ENCODE measurements at regions not wholly inside any gene's neighbourhood (a gene's known extent, or its start where the extent isn't known, plus 50 kb on each side); places are given as distances from the start of the nearest gene placed in this dataset.
"Not testable (repeated sequence)": the region's sequence is repeated elsewhere in the genome, so short reads cannot be mapped to it uniquely, and the experiment has no call there.

DNA sequence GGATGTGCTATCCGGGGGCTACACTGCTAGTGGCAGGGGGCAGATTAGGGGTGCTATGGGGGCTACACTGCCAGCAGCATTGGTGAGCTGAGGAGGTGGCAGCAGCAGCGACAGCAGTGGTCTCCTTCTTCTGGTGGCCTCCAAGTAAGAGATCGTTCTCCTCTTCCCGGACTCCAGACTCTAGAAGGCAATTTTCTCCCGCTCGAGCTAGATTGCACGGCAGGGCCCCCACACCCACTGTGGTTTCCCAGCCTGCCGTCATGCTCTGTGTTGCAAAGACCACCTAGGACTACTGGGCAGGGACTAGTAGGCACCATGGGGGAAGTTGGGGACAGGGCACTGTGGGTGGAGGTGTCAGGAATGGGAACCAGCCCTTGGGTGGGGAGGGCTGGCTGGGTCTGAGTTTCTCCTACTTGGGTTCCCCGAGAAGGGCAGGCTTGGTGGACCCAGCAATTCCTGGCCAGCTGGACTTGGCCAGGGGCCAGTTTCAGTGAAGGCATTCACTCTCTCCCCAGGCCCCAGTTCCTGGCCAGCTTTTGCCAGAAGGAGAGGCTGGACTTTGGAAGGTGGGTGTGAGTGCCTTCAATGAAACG lies 203.4 kb upstream of the WSB1 start:
- not testable (repeated sequence) for DNase-seq (ENCODE audit: low read depth in 2 of 3, low spot score in 1 of 3)

- no peak for DNase-seq (ENCODE audit: low read depth in 2 of 3, low spot score in 1 of 3)
These were observed 202.8 kb upstream of the WSB1 start for GRCh38 chr17:27091043-27091497.

DNA sequence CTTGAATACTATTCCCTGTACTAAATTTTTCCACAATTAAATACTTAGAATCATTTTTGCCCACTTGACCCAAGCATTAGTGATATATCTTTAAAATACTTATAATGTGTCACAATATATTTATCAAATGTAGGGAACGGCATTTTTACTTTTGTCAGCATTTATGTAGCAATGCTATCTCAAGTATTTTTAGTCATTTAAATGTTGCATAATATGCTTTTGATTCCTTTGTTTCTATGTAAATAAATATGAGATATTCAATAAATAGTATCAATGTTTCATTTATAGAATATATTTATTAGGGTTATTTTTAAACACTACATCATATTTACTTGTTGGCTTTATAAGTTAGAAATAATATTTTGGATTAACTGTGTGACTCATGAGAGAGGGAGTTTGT lies 199.7 kb upstream of the WSB1 start:
- not testable (repeated sequence) for DNase-seq (ENCODE audit: low read depth in 2 of 3, low spot score in 1 of 3)

DNA sequence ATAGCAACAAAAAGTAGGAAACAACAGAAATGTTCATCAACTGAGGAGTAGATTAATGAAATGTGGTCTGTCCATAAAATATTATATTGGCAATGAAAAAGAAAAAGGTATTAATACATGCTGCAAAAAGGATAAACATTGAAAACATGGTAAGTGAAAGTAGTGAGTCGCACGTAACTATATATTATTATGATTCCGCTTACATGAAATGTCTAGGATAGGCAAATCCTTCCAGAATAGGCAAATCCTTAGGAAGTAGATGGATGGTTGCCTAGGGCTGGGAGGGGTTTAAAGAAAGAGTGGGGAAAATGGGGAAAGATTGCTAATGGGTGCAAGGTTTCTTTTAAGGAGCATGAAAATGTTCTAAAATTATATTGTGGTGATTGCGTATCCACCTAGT lies 198.1 kb upstream of the WSB1 start:
- DNase-seq (ENCODE audit: low read depth in 2 of 3, low spot score in 1 of 3), result not testable (repeated sequence)

- not testable (repeated sequence) for DNase-seq (ENCODE audit: low read depth in 2 of 3, low spot score in 1 of 3)
These were observed 194.6 kb upstream of the WSB1 start for GRCh38 chr17:27099266-27099665.

- not testable (repeated sequence) for DNase-seq (ENCODE audit: low read depth in 2 of 3, low spot score in 1 of 3)
These were observed 189.2 kb upstream of the WSB1 start for GRCh38 chr17:27104605-27105221.

GRCh38 chr17:27105636-27106035 lies 188.3 kb upstream of the WSB1 start:
- no peak for DNase-seq (ENCODE audit: low read depth in 2 of 3, low spot score in 1 of 3)

- DNase-seq (ENCODE audit: low read depth in 2 of 3, low spot score in 1 of 3), result no peak
These were observed 187.4 kb upstream of the WSB1 start for GRCh38 chr17:27106347-27106981.

DNA sequence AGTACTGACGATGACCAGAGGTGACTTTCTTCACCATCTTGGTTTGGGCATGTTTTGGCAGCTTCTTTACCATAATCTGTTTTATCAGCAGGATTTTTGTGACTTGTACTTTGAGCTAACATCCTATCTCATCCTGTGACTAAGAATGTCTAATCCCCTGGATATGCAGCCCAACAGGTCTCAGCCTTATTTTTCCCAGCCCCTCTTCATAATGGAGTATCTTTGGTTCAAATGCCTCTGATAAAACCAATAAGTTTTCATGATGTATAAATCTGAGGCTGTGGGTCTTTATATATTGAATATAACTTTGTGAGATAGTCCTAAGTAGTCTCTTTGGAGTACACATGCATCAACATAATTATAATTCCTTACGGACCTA lies 186.9 kb upstream of the WSB1 start:
- DNase-seq (ENCODE audit: low read depth in 2 of 3, low spot score in 1 of 3), result no peak

GRCh38 chr17:27107386-27108328 lies 186.3 kb upstream of the WSB1 start:
- not testable (repeated sequence) for DNase-seq (ENCODE audit: low read depth in 2 of 3, low spot score in 1 of 3)

GRCh38 chr17:27109346-27109745 lies 184.6 kb upstream of the WSB1 start:
- no peak for DNase-seq (ENCODE audit: low read depth in 2 of 3, low spot score in 1 of 3)

GRCh38 chr17:27153005-27153404 lies 140.9 kb upstream of the WSB1 start:
- no peak for DNase-seq (ENCODE audit: low read depth in 2 of 3, low spot score in 1 of 3)

GRCh38 chr17:27155866-27156265 lies 138.0 kb upstream of the WSB1 start:
- no peak for DNase-seq (ENCODE audit: low read depth in 2 of 3, low spot score in 1 of 3)

DNA sequence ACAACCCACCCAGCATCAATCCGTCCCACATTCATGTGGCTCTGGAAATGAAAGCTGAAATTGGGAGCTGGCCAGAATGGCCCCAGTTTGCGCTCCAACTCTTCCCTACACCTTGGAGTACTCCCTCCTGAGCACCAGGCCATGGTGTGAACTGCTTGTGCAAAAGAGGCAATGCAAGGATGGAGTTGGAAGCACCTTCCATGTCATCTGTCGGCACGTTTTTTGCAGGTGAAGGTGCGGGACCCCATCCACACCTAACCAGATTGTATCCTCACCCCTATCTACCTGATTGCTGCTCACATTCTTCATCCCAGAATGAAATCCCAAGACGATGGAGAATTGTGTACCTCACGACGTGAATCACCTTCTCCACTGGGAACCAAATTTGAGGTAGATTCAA lies 136.6 kb upstream of the WSB1 start:
- no peak for DNase-seq (ENCODE audit: low read depth in 2 of 3, low spot score in 1 of 3)

DNA sequence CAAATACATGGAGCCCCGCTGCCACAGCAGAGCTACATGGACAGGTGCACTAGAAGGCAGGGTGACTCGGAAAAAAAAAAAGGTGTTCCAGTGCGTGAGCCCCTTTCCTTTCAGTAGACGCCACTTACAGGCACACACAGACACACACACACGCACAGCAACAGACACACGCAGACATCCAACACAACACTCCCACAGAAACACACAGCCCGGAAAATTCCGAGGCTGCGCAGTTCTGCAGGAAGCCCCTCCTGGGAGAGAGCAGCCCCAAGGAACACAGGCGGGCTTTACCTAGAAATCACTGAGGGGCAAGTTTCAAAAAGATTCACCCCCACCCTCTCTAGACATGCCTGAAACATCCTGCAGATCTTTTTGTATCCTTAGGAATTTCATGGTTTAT lies 136.0 kb upstream of the WSB1 start:
- no peak for DNase-seq (ENCODE audit: low read depth in 2 of 3, low spot score in 1 of 3)

DNA sequence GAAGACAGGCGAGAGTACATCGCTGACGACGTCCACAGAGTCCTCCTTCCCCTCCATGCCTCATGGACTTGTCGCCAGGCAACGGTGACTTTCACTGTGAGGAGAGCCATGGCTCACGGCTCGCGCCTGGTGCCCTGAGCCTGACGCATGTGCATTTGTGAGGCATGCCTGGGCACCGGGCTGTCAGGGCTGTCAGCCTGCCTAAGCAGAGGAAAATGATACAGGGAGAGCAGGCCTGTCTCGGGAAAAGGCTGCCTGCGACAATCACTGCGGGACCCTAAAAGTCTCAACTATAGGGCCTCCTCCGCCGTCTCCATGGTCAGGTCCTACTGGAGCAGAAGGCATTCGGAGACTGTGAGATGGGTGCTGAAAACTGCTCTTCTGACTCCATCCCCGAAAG lies 135.5 kb upstream of the WSB1 start:
- DNase-seq (ENCODE audit: low read depth in 2 of 3, low spot score in 1 of 3), result no peak

- no peak for DNase-seq (ENCODE audit: low read depth in 2 of 3, low spot score in 1 of 3)
These were observed 113.6 kb upstream of the WSB1 start for GRCh38 chr17:27180322-27180721.

DNA sequence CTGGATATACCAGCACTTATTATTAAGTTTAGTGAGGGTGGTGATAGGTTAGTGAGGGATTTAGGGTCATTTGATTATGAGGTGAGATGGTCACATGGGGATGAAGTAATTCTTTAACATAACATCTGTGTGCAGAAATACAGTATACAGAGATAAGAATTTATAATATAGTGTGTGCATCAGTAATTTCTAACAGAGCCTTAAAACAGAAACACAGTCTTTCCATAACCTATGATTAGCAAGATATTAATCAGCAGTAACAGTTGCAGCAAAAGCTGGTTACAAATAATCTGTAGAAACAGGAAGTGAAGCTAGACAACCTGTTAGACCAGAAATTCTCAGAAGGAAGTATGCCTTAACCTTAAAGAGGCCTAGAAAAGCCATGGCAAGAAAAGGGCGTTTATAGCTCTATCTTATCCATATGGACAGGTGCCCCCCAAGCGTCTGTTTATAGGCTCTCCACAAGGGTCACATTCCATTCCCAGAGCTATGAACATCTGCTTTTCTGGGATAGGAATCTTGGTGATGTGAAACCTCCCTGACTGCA lies 112.5 kb upstream of the WSB1 start:
- not testable (repeated sequence) for DNase-seq (ENCODE audit: low read depth in 2 of 3, low spot score in 1 of 3)

GRCh38 chr17:27181935-27182334 lies 112.0 kb upstream of the WSB1 start:
- DNase-seq (ENCODE audit: low read depth in 2 of 3, low spot score in 1 of 3), result no peak

DNA sequence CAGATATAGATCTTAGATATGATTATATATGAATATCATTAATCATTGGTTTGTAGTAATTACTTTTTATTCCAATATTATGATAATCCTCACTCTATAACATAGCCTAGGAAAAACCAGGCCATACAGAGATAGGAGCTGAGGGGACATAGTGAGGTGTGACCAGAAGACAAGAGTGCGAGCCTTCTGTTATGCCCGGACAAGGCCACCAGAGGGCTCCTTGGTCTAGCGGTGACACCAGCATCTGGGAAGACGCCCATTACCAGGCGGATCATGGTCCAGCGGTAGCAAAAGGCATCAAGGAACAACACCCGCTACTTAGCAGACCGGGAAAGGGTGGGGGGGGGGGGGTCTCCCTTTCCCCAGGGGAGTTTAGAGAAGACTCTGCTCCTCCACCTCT lies 96.4 kb upstream of the WSB1 start:
- peak in 1 of 3 donors; percentile 8 for DNase-seq (ENCODE audit: low read depth in 2 of 3, low spot score in 1 of 3)

DNA sequence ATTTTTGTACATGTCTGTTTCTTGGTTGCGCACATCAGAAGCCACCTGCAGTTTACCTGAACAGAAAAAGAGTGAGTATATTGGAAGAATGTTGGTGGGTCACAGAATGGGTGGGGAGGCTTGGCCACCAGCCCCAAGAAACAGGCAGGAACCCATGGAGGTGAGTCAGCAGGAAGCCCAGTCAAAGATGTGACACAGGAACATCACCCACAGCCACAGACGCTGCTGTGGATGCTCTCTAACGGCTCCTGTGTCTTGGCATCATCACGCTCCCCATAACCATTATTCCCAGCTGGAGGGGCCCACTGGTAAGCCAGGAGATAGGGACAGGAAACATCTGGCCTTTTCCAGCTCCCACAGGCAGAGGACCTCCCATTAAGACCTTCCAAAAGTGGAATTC lies 94.0 kb upstream of the WSB1 start:
- DNase-seq (ENCODE audit: low read depth in 2 of 3, low spot score in 1 of 3), result no peak

Data from stimulated activated CD4-positive, alpha-beta T cell treated with anti-CD3 and anti-CD28 coated beads, Interleukin-12 subunit alpha, Interleukin-12 subunit beta, amount 100 ng/mL, for 48 hours (primary cell).